HG02759 (cell line): ENCODE measurements at regions not wholly inside any gene's neighbourhood (a gene's known extent, or its start where the extent isn't known, plus 50 kb on each side); places are given as distances from the start of the nearest gene placed in this dataset.

Source experiments
- ATAC-seq: cut with Tn5 transposase; IDR thresholded peaks from one replicate; pipeline ENCODE4 v1.9.1; 2021; ENCODE audit warnings: mild to moderate bottlenecking, moderate library complexity; ENCODE audit not compliant: unreplicated experiment

DNA sequence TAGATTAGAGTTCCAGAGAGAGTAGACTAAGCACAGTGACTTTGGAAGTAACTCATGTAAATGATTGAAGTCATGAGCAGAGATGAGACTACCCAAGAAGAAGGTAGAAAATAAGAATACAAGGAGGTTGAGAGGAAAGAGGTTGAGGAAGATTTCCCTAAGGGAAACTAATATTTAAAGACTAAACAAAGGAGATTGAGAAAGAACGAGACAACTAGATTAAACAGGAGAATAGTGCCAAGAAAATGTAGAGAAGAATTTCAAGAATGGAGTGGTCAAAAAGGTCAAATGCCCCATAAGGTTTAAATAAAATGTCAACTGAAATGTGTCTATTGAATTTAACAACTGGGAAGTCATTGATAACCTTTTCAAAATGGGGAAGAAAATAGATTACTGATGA is 59.0 kb downstream of the RPS29 start:
- no peak for ATAC-seq

DNA sequence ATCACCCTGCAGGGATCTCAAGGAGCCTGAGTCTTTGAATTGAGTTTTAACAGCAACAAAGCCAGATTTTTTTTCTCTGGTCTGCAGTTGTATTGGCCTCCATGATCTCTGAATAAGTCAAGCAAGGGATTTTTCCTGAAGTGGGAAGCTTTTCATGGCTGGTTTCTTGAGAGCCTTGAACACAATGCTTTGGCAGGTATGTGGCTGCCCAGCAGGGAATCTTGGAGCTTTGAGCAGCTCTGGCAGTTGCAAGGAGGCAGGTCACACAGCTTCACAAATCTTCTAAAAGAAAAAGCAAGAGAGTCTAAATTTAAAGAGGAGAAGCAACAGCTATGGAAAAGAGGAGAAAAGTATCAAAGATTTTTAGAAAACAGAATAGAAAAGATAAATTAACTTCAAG is 60.1 kb downstream of the RPS29 start:
- ATAC-seq = no peak

GRCh38 chr14:49516286-49516685 is 69.9 kb downstream of the RPS29 start:
- no peak for ATAC-seq

- ATAC-seq = no peak
Measured at GRCh38 chr14:49512571-49512970, 73.6 kb downstream of the RPS29 start.

GRCh38 chr14:49512147-49512551 is 74.0 kb downstream of the RPS29 start:
- no peak for ATAC-seq

DNA sequence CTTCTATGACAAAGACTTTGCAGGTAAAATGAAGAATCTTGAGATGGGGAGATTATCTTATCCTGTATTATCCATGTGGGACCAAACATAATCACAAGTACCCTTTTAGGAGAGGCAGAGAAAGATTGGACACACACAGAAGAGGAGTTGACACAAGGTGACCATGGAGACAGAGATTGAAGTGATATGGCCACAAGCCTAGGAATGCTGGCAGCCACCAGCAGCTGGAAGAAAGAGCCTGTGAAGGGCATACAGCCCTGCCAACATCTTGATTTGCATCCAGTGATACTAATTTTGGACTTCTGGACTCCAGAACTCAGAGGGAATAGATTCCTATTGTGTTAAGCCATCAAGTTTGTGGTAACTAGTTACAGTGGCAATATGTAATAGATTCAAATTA is 78.1 kb downstream of the RPS29 start:
- no peak for ATAC-seq

- ATAC-seq = no peak
Measured at GRCh38 chr14:49506650-49507049, 79.5 kb downstream of the RPS29 start.

- no peak for ATAC-seq
Measured at GRCh38 chr14:49505041-49505766, 81.0 kb downstream of the RPS29 start.

DNA sequence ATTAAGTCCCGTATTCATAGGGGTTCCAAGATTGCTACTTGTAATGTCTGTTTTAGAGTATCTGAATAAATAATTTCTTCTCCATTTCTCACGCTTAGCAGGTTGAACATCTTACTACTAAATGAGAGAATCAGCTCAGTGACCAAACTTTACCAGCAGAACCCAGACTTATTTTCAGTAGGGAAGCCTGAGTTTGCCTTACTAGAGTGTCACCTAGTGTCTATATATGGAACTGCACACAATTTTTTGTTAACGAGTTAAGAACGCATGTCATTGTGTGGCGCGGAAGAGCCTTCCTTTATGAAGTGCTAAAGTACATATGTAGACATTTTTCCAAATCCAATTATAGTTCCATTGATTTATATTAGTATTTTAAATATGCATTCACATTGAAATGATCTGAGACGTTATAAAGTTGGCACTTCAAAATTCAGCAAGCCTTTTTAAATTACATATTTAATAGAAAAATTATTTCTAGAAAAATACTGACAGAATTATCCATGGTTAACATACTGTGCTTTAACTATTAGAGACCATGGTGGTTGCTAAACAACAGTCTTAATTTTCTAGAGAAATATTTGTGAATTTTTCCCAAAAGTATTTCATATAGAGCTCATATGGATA is 88.3 kb downstream of the RPS29 start:
- peak; percentile 82 for ATAC-seq

DNA sequence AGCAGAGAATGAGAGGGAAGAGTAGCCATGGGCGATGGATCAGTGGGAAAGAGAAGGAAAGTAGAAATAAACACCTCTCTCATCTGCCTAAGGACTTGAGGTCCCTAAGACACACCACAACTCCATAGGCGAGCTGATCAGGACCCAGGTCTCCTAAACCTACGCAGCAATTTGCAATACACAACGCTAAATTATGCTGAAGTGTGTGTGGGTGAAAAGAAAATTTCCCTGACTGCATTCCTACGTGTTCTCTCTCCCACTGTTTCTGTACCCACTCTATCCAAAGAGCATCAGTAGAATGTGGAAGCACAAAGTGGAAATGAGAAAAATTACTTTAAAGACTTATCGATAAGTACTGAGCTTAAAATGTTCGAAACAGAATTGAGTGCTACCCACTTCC is 88.9 kb downstream of the RPS29 start:
- ATAC-seq = no peak

DNA sequence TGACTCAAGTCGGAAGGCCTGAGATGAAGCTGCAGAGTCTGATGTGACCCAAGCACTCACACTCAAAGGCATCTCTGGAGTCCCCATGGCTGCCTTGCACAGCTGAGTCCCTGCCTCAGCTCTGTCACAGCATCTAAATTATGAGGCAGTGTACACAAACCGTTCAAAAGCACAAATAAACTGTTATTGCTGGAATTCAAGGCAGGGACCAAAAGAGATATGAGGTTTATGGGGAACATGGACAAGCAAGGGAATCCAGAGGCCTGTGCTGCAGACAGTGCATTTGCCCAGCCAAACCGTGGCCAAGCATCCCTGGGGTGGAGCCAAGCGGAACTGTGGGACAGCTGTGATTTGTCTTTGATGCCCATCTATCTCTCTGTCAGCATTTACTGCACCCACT is 91.3 kb downstream of the RPS29 start:
- ATAC-seq = no peak

DNA sequence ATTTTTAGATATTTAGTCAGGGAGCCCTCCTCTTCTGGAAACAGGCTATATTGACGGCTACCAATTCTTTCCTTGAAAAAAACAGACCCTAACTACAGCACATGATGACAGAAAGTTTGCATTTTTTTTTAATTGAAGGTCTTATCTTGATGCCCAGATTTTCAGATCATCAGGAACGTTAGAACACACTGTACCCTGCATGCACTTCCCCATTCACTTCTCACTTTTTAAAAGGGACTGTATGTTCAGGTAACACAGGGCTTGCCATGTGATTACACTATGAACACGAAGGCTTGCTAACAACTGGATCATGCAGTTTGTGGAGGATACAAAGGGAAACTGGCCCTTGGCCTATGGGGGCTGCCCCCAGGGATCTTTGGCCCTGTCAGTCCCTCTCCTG is 92.6 kb downstream of the RPS29 start:
- ATAC-seq = no peak

DNA sequence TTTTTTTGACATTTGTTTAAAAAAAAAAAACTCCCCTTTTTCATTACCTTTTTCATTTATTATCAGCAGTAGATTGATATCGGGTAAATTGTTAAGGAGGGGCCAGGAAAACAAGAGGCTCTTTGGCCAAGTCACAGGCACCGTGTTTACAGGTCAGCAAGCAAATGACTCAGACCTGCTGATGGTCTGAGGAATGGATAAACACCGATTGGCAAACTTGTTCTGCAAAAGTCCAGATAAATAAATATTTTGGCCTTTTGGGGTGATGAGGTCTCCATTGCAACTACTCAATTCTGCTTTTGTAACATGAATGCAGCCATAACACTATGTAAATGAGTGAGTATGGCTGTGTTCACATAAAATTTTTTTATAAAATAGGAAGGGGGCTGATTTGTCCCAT is 94.0 kb downstream of the RPS29 start:
- no peak for ATAC-seq

DNA sequence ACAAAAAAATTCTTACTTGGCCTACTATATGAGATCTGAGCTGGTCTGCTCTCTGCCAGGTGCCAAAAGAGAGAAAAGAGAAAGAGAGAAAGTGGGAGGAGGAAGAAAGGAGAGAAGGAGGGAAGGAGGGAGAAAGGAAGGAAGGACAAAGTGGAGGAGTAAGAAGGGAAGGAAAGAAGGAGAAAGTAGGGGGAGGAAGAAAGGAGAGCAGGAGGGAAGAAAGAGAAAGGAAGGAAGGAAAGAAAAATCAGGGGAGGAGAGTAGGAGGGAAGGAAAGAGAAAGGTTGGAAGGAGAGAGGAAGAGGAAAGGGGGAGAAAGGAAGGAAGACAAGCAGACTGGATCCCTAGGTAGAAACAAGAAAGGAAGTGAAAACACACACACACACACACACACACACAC is 96.8 kb downstream of the RPS29 start:
- no peak for ATAC-seq

- no peak for ATAC-seq
Measured at GRCh38 chr14:49487238-49487637, 98.9 kb downstream of the RPS29 start.

DNA sequence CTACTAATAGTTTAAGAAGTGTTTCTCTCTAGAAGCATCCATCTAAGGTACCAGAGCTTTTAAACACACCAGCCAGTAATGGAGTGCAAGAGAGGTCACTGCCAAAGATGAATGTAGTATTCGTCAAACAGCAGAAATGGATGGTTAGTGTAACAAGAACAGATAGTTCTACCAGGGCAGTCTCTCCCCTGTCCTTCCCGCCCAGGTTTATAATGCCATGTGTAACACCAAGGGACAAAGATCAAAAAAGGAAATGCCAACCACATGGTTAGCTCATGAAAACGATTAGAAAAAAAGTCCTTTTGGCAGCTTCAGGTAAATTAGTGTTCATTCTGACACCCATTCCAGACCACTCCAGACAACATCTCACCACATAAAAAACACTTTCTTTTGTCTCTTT is 100.9 kb downstream of the RPS29 start:
- no peak for ATAC-seq

- no peak for ATAC-seq
Measured at GRCh38 chr14:49484180-49484579, 102.0 kb downstream of the RPS29 start.

DNA sequence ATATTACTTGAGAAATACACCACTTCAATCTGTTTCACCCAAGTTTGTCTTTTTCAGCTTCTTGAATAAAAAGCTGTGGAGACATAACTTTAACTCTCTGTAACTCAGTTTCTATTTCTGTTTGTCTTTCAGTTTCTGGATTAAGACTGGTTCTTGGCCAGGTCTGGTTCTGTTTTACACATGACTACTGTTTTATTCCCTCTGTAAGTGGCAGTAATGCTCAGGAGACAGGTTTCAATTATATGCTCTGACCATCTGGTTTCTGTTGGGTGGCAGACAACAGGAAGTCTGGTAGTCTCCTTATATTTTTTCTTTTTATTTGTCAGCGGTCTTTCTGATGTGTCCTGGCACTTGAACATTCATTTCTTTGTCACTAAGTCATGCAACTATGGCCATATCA is 102.9 kb downstream of the RPS29 start:
- ATAC-seq = peak; percentile 78

- ATAC-seq = no peak
Measured at GRCh38 chr14:49480979-49481498, 105.1 kb downstream of the RPS29 start.

GRCh38 chr14:49480053-49480760 is 106.0 kb downstream of the RPS29 start:
- no peak for ATAC-seq

GRCh38 chr14:49479432-49479831 is 106.7 kb downstream of the RPS29 start:
- no peak for ATAC-seq

DNA sequence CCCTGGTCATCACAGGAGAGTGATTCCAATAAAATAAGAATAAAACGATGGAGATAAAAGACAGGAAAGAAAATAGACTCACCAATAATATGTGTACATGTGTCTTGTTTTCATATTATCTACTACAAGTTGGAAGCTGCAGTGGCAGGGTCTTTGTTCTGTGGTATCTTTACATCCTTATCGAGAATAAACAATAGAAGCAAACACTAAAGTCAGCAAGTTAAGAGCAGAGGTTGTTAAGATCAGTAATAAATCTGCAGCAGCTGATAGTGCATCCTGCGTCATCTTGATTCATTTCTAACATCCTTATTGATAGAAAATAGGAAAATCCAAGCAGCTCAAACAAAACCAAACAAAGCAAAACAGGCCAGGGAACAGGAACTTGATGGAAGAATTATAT is 107.4 kb downstream of the RPS29 start:
- no peak for ATAC-seq
